ENCODE measurements at regions not wholly inside any gene's neighbourhood (a gene's known extent, or its start where the extent isn't known, plus 50 kb on each side); places are given as distances from the start of the nearest gene placed in this dataset.

DNA sequence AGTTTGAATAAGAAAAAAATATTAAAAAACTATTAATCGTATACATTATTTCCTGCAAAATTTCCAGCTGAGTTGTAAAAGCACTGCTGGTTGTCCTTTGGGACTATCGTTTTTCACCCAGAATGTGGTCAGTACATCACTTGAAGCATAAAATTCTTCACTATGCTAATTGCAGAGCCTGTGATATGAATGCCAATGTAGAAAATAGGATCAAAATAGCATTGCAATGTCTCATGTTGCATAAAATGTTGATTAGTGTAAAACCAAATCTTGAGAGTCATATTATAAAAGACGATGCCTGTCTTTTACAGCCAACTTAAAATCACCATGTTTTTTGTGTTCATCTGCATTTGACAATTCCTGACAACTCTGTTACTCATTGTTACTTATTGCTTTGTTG lies 207.7 kb downstream of the MMUT start:
- Histone ChIP-seq H3K9me3 (replicated peaks; ENCODE audit: control insufficient read depth, insufficient read depth, low read length) (no peaks in the 10 kb centered on the region), H3K4me3 (no peak overlapping the region), H3K27me3 (replicated peaks in 1 of 2; ENCODE audit: control insufficient read depth in 2 of 2, insufficient read depth in 2 of 2, low read length in 1 of 2) (no peaks in the 10 kb centered on the region; a peak in 1 of 4 replicates), H4K20me1 (ENCODE audit: control insufficient read depth, insufficient read depth) (no peaks in the 10 kb centered on the region), H2AFZ (ENCODE audit: control insufficient read depth, low read depth, low read length) (no peak overlapping the region), H3K36me3 (ENCODE audit: control insufficient read depth in 2 of 2, insufficient read depth in 2 of 2, low read length in 1 of 2) (no peaks in the 10 kb centered on the region), H3K79me2 (ENCODE audit: control insufficient read depth, insufficient read depth, low read length) (no peaks in the 10 kb centered on the region), H3K4me2 (ENCODE audit: control insufficient read depth, insufficient read depth) (no peak overlapping the region), H3K9ac (ENCODE audit: control insufficient read depth, insufficient read depth, low read length) (no peak overlapping the region), H3K4me1 (ENCODE audit: control insufficient read depth, insufficient read depth, low read length) (no peaks in the 10 kb centered on the region), H3K27ac (ENCODE audit: control insufficient read depth, insufficient read depth) (no peak overlapping the region)
- no peak for FAIRE-seq
- ChIA-PET POLR2A (no interaction called here), SMC1A (ENCODE audit: uncharacterized antibody, unreplicated experiment) (interaction anchor here (1.0 kb wide), 1 partner anchor 12 kb away, joined by 3 read pairs; no protein-coding TSS in a partner anchor), RAD21 (ENCODE audit: unreplicated experiment) (no interaction called here), CTCF (no interaction called here)
- no peak for TF ChIP-seq SIN3A (IDR thresholded peaks at IDR 0.05; ENCODE audit: low read depth, low read length)
- BruUV-seq (replicated peaks) = no TSS peak
- in situ Hi-C loops (cut with MboI) (no loop called here), intact Hi-C loops (cut with micrococcal nuclease; ENCODE audit: unreplicated experiment) (no loop called here)
- no peak for DNase-seq (ENCODE audit: low read depth, low spot score)
- no peak for ATAC-seq
- 28% methylated on average over 3 of the region's 3 CpGs for WGBS (ENCODE audit: insufficient coverage, insufficient replicate concordance, low lambda C conversion rate, missing lambda C conversion rate)

DNA sequence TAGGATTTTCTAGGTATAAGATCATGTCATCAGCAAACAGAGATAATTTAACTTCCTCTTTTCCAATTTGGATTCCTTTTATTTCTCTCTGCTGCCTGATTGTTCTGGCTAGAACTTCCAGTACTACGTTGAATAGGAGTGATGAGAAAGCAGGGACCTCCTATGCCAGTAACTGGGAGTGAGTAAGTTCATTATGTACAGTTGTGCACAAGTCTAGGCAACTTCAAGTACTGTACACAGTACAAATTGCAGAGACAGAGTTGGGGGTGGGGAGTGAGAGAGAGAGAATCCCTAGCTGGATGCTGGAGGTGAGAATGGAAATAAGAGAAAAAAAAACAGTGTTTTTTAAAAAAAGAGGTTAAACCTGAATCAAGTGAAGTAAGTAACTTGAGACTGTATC lies 210.2 kb downstream of the MMUT start:
- Histone ChIP-seq H3K27me3 (replicated peaks in 1 of 2; ENCODE audit: control insufficient read depth in 2 of 2, insufficient read depth in 2 of 2, low read length in 1 of 2) (no peaks in the 10 kb centered on the region; a peak in 1 of 4 replicates), H3K4me3 (no peak overlapping the region)

More for the DNA sequence above, 210.2 kb downstream of the MMUT start:
- no peak overlapping the region for H3K9ac ChIP-seq (ENCODE audit: control insufficient read depth, insufficient read depth, low read length)
- intact Hi-C loops (cut with micrococcal nuclease; ENCODE audit: unreplicated experiment) = no loop called here
- RAD21 ChIA-PET (ENCODE audit: unreplicated experiment) = no interaction called here
- ATAC-seq (no peak), DNase-seq (ENCODE audit: low read depth, low spot score) (no peak), FAIRE-seq (no peak)
- BruUV-seq (replicated peaks) = no TSS peak
- H3K4me2 ChIP-seq (ENCODE audit: control insufficient read depth, insufficient read depth) = no peak overlapping the region
- POLR2A ChIA-PET = interaction anchor here (0.6 kb wide), 1 partner anchor 13 kb away, joined by 3 read pairs; no protein-coding TSS in a partner anchor
- H2AFZ ChIP-seq (ENCODE audit: control insufficient read depth, low read depth, low read length) = no peak overlapping the region
- no peaks in the 10 kb centered on the region for H4K20me1 ChIP-seq (ENCODE audit: control insufficient read depth, insufficient read depth)
- in situ Hi-C loops (cut with MboI) = no loop called here
- SMC1A ChIA-PET (ENCODE audit: uncharacterized antibody, unreplicated experiment) = interaction anchor here (0.6 kb wide), 1 partner anchor 56 kb away, joined by 4 read pairs; no protein-coding TSS in a partner anchor
- no peak overlapping the region for H3K27ac ChIP-seq (ENCODE audit: control insufficient read depth, insufficient read depth)
- CTCF ChIA-PET = no interaction called here
- H3K9me3 ChIP-seq (replicated peaks; ENCODE audit: control insufficient read depth, insufficient read depth, low read length) = no peaks in the 10 kb centered on the region
- TF ChIP-seq, protein P1, sequence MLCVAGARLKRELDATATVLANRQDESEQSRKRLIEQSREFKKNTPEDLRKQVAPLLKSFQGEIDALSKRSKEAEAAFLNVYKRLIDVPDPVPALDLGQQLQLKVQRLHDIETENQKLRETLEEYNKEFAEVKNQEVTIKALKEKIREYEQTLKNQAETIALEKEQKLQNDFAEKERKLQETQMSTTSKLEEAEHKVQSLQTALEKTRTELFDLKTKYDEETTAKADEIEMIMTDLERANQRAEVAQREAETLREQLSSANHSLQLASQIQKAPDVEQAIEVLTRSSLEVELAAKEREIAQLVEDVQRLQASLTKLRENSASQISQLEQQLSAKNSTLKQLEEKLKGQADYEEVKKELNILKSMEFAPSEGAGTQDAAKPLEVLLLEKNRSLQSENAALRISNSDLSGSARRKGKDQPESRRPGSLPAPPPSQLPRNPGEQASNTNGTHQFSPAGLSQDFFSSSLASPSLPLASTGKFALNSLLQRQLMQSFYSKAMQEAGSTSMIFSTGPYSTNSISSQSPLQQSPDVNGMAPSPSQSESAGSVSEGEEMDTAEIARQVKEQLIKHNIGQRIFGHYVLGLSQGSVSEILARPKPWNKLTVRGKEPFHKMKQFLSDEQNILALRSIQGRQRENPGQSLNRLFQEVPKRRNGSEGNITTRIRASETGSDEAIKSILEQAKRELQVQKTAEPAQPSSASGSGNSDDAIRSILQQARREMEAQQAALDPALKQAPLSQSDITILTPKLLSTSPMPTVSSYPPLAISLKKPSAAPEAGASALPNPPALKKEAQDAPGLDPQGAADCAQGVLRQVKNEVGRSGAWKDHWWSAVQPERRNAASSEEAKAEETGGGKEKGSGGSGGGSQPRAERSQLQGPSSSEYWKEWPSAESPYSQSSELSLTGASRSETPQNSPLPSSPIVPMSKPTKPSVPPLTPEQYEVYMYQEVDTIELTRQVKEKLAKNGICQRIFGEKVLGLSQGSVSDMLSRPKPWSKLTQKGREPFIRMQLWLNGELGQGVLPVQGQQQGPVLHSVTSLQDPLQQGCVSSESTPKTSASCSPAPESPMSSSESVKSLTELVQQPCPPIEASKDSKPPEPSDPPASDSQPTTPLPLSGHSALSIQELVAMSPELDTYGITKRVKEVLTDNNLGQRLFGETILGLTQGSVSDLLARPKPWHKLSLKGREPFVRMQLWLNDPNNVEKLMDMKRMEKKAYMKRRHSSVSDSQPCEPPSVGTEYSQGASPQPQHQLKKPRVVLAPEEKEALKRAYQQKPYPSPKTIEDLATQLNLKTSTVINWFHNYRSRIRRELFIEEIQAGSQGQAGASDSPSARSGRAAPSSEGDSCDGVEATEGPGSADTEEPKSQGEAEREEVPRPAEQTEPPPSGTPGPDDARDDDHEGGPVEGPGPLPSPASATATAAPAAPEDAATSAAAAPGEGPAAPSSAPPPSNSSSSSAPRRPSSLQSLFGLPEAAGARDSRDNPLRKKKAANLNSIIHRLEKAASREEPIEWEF (IDR thresholded peaks at IDR 0.05; ENCODE audit: insufficient replicate concordance, low read depth, low read length) = no peak
- no peak for TF ChIP-seq POLR2A (IDR thresholded peaks at IDR 0.05; ENCODE audit: low read depth, low read length)
- TF ChIP-seq ZNF24 (IDR thresholded peaks at IDR 0.05) = no peak
- no peaks in the 10 kb centered on the region for H3K4me1 ChIP-seq (ENCODE audit: control insufficient read depth, insufficient read depth, low read length)
- no peaks in the 10 kb centered on the region for H3K79me2 ChIP-seq (ENCODE audit: control insufficient read depth, insufficient read depth, low read length)
- H3K36me3 ChIP-seq (ENCODE audit: control insufficient read depth in 2 of 2, insufficient read depth in 2 of 2, low read length in 1 of 2) = no peaks in the 10 kb centered on the region
- WGBS (ENCODE audit: insufficient coverage, insufficient replicate concordance, low lambda C conversion rate, missing lambda C conversion rate) = 0% methylated on average over 1 of the region's 1 CpG

Measured in GM12878 (cell line).